Activated T-cell treated with anti-CD3 and anti-CD28 coated beads for 24 hours (primary cell): ENCODE measurements at regions not wholly inside any gene's neighbourhood (a gene's known extent, or its start where the extent isn't known, plus 50 kb on each side); places are given as distances from the start of the nearest gene placed in this dataset.

Experiments
- DNase-seq: peaks from one replicate; pipeline ENCODE4 v3.0.0-alpha.2; 2020; ENCODE audit warnings: low read depth

GRCh38 chr16:85990861-85991301 lies 91.9 kb downstream of the IRF8 start:
- no peak for DNase-seq

- no peak for DNase-seq
These were observed 92.5 kb downstream of the IRF8 start for GRCh38 chr16:85991425-85991824.

DNA sequence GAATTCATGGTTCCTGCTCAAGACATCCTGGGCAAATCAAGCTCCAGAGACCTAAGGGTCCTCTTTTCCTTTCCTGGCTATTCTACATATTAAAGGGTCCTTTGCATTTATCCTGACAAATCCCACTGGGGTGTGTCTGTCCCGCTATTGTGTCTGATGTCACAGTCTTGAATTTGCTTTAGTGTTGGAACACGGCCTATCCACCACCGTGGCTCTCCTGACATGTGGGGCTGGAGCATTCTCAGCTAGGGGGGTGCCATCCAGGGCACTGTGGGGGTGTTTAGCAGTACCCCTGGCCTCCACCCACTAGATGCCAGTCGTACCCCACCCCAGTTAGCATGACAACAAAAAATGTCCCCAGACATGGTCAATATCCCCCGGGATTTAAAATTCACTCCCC lies 92.9 kb downstream of the IRF8 start:
- DNase-seq, result no peak

DNA sequence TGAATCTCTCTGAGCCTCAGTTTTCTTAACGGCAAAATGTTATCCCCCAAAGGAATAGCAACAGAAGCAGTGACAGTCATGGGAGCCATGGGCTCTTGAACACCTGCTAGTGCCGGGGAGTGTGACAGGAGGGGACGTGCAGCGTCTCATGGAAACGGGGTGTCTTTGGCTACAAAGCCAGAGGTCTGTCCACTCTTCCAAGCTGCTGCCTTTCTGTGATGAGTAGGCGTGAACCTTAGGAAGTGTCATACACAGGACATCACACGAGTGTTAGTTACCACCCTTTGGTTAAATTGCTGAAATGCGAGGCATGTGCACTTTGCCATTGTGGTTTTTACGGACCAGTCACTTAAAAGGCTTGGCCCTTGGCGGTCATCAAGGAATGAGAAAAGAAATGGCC lies 93.4 kb downstream of the IRF8 start:
- DNase-seq, result no peak

DNA sequence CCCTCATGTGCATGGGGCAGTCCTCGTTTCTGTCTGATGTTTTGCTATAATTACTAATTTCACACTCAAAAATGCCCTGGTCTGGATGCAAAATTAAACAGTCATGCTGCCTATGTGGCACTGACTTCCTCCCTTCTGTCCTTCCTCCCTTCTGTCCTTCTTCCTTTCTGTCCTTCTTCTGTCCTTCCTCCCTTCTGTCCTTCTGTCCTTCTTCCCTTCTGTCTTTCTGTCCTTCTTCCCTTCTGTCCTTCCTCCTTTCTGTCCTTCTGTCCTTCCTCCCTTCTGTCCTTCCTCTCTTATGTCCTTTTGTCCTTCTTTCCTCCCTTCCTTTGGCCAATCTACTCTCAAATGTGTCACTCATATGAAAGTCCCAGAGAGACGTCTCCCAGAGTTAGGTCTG lies 93.8 kb downstream of the IRF8 start:
- DNase-seq, result no peak

GRCh38 chr16:85994492-85995490 lies 95.8 kb downstream of the IRF8 start:
- DNase-seq, result no peak

GRCh38 chr16:85995541-85996423 lies 96.8 kb downstream of the IRF8 start:
- peak; percentile 33 for DNase-seq

- DNase-seq, result no peak
These were observed 97.9 kb downstream of the IRF8 start for GRCh38 chr16:85996843-85997242.

- no peak for DNase-seq
These were observed 99.4 kb downstream of the IRF8 start for GRCh38 chr16:85998171-85998867.

DNA sequence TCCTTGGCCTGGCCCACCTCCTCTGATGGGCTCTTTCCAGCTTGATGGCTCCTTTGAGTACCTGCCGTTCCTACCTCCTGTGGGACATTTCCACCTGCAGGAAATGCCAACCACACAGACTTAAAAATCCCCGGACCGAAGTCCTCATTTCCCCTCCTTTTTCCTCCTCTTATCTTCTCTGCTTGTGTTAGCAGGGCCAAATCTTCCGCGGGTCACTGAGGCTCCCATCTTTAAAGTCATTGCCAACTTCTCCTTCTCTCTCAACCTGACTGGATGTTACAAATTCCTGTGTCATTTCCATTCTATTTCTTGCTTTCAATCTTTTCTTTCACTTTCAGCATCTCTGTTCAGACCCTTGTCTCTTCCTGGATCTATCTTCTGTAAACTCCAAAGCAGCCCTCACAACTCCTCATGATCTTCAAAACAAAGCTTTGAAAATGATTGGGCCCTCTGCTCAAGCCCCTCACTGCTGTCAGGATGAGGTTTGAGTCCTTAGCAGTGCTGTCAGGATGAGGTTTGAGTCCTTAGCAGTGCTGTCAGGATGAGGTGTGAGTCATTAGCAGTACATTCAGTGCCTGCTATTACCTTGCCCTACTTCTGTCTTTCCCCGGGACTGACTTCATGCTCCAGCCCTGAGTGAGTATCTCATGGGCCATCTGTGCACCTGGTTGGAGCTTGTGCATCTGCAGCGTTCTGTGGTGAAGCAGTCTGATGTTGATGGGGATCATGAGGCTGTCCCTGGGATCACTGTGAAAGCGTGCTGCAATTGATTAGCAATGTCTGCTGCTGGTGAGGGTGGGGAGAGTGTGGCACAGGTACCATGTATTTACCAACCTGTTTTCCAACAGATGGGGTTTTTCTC lies 100.1 kb downstream of the IRF8 start:
- DNase-seq, result no peak

DNA sequence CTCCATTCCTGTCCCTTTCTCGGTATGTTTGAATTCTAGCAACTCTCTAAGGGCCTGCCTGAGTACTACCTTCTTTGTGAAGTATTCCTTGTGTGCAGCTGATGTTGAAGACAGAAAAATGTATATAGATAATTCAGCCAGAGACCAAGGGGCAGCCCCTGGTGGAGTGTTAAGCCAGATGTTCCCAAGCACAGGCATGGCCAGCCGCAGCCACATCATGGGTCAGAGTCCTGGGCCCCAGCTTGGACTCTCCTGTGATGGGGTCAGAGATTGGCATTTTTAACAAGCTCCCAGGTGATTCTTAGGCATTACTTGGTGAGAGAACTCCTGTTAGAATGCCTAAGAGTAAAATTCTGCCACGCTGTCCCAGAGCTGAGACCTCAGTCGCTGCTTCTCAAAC lies 100.8 kb downstream of the IRF8 start:
- no peak for DNase-seq

DNA sequence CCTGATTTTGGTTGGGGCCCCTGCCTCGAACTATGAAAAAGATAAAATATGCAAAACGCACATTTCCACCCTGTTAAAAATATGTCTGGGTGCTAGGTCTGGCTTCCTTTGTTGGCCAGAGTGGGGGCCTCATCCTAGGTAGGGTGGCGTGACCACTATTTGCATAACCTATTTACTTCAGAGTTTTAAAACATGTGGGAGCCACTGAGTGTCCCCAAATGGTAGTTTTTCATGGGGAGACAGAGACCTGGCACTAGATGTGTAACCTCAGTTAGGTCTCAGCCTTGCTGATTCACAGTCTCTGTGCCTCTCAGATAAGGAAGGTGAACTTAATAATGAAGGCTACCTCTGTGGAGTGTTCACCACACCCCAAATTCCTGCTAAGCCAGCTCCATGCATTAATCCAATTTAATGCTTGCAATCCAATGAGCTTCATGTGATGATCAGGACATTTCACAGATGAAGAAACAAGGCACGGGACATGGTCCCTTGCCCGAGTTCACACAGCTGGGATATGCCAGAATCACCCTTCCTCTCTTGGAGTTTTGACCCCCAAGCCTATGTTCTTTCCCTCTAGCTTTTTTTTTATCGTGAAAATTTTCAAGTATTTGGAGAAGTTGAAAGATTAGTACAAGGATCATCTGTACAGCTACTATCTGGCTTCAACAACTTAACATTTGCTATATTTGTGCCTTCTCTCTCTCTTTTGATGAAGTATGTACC lies 103.4 kb downstream of the IRF8 start:
- no peak for DNase-seq

GRCh38 chr16:86007524-86007923 lies 108.6 kb downstream of the IRF8 start:
- DNase-seq, result no peak

- DNase-seq, result no peak
These were observed 111.7 kb downstream of the IRF8 start for GRCh38 chr16:86010680-86011141.

- no peak for DNase-seq
These were observed 112.6 kb downstream of the IRF8 start for GRCh38 chr16:86011532-86011931.

GRCh38 chr16:86012221-86012620 lies 113.3 kb downstream of the IRF8 start:
- no peak for DNase-seq

GRCh38 chr16:86013867-86014266 lies 114.9 kb downstream of the IRF8 start:
- DNase-seq, result no peak

- DNase-seq, result no peak
These were observed 116.6 kb downstream of the IRF8 start for GRCh38 chr16:86015606-86016005.

- peak; percentile 43 for DNase-seq
These were observed 117.4 kb downstream of the IRF8 start for GRCh38 chr16:86016201-86016965.

DNA sequence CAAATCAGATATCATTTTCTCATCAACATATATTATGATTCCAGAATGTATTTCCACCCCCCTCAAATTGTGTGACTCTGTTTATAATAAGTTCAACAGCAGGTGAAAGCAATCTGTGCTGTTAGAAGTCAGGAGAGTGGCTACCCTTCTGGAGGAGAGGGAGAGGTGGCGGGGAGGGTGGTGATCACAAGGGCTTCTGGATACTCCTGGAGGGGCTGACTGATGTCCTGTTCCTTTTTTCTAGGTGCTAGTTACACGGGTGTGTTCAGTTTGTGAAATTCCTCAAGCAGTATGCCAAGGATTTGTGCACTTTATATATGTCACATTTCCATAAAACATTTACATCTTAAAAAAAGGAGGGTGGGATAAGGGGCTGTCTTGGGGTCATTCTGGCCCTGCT lies 119.1 kb downstream of the IRF8 start:
- DNase-seq, result no peak
